Gastrocnemius medialis (tissue), 4 donors: ENCODE measurements at regions not wholly inside any gene's neighbourhood (a gene's known extent, or its start where the extent isn't known, plus 50 kb on each side); places are given as distances from the start of the nearest gene placed in this dataset.

ENCODE experiments used
- CTCF ChIP-seq, 5 experiments: fragments of 450-650 bp in 3 of 5; fragments of 200-600 bp in 2 of 5; sonication (generic) in 2 of 5; IDR thresholded peaks in 4 of 5; conservative IDR thresholded peaks in 1 of 5; 1 replicate in 4 of 5; 2 replicates in 1 of 5; pipeline ENCODE4 v1.5.1; 2016 to 2019; ENCODE audit warnings: antibody characterized with exemption in 5 of 5, mild to moderate bottlenecking in 3 of 5, moderate library complexity in 3 of 5
- POLR2A ChIP-seq, 2 donors: fragments of 450-650 bp; IDR thresholded peaks; one replicate each; pipeline ENCODE4 v1.6.1; 2017; ENCODE audit warnings: antibody characterized with exemption in 2 of 2, mild to moderate bottlenecking in 2 of 2, moderate library complexity in 2 of 2

- TF ChIP-seq CTCF (IDR thresholded peaks at IDR 0.05 in 4 of 5, conservative IDR thresholded peaks at IDR 0.05 in 1 of 5) (no peak), POLR2A (IDR thresholded peaks at IDR 0.05) (no peak)
These were observed 328.8 kb downstream of the PRELID2 start for GRCh38 chr5:145506185-145506850.
